Mesothelial cell of epicardium (in vitro differentiated cells): ENCODE measurements at regions not wholly inside any gene's neighbourhood (a gene's known extent, or its start where the extent isn't known, plus 50 kb on each side); places are given as distances from the start of the nearest gene placed in this dataset.

Experiments
- DNase-seq, 2 experiments: peaks; one replicate each; pipeline ENCODE4 v3.0.0; 2021; ENCODE audit warnings: low spot score in 2 of 2; ENCODE audit not compliant: unreplicated experiment in 2 of 2
- H3K27ac Mint-ChIP-seq: 2 replicates; pipeline ENCODE4 v1.8.0; 2021; ENCODE audit warnings: mixed read lengths
- H3K27me3 Mint-ChIP-seq: 2 replicates; pipeline ENCODE4 v1.8.0; 2021; ENCODE audit warnings: low read depth, mixed read lengths
- H3K36me3 Mint-ChIP-seq: 2 replicates; pipeline ENCODE4 v1.8.0; 2021; ENCODE audit warnings: mixed read lengths
- H3K4me1 Mint-ChIP-seq: 2 replicates; pipeline ENCODE4 v1.8.0; 2021; ENCODE audit warnings: mixed read lengths
- H3K4me3 Mint-ChIP-seq: 2 replicates; pipeline ENCODE4 v1.8.0; 2021; ENCODE audit warnings: mild to moderate bottlenecking, moderate library complexity, mixed read lengths
- H3K9me3 Mint-ChIP-seq: 2 replicates; pipeline ENCODE4 v1.8.0; 2021; ENCODE audit warnings: mixed read lengths
- CTCF ChIP-seq: fragments of 200-600 bp; sonication (generic); IDR thresholded peaks from one replicate; pipeline ENCODE4 v1.5.0; 2021; ENCODE audit warnings: antibody characterized with exemption; ENCODE audit not compliant: unreplicated experiment

DNA sequence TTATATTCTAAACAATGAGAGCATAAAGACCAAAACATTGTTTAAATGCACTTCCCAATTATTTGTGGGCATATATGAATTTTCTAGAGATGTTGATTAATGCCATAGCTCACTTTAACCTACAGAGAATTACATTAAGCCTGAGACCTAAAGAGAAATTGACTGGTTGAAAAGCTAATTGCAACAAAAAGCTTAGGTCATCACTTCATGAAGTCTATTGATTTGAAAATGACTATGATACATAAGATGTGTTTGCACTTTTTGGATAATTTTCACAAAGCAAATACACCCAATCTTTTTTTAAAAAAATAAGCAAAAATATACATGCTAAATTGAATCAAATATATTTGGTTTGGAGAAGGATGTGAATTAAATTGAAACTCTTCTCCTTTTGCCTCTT is 532.8 kb upstream of the GOLIM4 start:
- peaks cover 34% of the 10 kb centered on the region for H3K4me1 Mint-ChIP-seq

DNA sequence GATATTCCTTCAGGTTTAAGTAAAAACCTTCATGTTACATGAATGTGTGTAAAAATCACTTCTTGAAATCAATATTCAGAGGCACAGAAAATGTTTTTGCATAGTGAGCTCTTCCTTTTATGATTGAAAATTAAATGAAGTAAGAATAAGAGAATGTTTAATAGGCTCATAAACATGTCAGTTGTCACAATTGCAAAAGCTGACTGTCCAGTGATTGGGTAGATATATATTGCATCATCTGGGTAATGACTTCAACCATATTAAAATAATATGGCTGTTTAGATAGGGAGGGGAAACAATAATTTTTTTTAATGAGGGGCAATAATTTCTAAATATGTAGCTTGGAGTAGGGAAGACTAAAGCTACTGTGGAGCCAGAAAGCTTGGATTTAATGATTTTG is 529.8 kb upstream of the GOLIM4 start:
- no peak overlapping the region for H3K4me3 Mint-ChIP-seq
- no peaks in the 10 kb centered on the region for H3K9me3 Mint-ChIP-seq
- H3K27ac Mint-ChIP-seq = no peak overlapping the region
- H3K4me1 Mint-ChIP-seq = peaks cover 60% of the 10 kb centered on the region
- H3K27me3 Mint-ChIP-seq = no peaks in the 10 kb centered on the region
- no peak for DNase-seq
- H3K36me3 Mint-ChIP-seq = peaks cover 11% of the 10 kb centered on the region
- no peak for TF ChIP-seq CTCF

More for the DNA sequence above, 532.8 kb upstream of the GOLIM4 start:
- H3K36me3 Mint-ChIP-seq = peaks cover 10% of the 10 kb centered on the region
- H3K9me3 Mint-ChIP-seq = peaks cover 12% of the 10 kb centered on the region
- H3K27me3 Mint-ChIP-seq = no peaks in the 10 kb centered on the region
- DNase-seq = no peak
- no peak for TF ChIP-seq CTCF
- H3K4me3 Mint-ChIP-seq = no peak overlapping the region
- H3K27ac Mint-ChIP-seq = no peak overlapping the region

DNA sequence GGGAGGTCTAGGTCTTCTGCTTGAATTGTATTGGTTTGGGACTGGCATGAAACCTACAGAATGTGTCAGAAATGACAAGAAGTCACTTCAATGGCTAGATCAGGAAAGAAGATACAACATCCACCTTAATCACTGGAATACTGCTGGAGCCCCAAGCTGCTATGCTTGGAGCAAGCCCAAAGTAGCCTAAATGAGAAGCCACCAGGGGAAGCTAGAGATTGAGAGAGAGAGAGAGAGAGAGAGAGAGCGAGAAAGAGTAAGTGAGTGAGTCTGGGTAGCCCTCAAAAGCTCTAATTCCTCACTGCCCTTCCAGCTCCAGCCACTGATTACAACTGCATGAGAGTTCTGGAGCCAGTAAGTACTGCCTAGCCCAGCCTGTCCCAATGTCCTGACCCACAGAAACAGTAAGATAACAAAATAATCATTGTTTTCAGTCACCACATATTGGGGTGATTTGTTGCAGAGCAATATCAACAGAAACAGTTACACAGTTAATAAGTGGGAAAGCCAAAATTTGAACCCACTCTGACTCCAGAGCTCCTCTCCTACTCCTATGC is 529.2 kb upstream of the GOLIM4 start:
- DNase-seq = no peak
- H3K27me3 Mint-ChIP-seq = no peaks in the 10 kb centered on the region
- no peaks in the 10 kb centered on the region for H3K9me3 Mint-ChIP-seq

GRCh38 chr3:168624195-168624594 is 528.5 kb upstream of the GOLIM4 start:
- H3K36me3 Mint-ChIP-seq = peaks cover 11% of the 10 kb centered on the region
- no peaks in the 10 kb centered on the region for H3K9me3 Mint-ChIP-seq
- H3K27me3 Mint-ChIP-seq = no peaks in the 10 kb centered on the region
- no peak for DNase-seq
- peak overlapping the region; percentile 31 for H3K27ac Mint-ChIP-seq
- H3K4me1 Mint-ChIP-seq = peaks cover 68% of the 10 kb centered on the region
- TF ChIP-seq CTCF = no peak
- H3K4me3 Mint-ChIP-seq = no peak overlapping the region

More for the DNA sequence above, 529.2 kb upstream of the GOLIM4 start:
- peaks cover 11% of the 10 kb centered on the region for H3K36me3 Mint-ChIP-seq
- no peak overlapping the region for H3K4me3 Mint-ChIP-seq
- H3K27ac Mint-ChIP-seq = no peak overlapping the region
- no peak for TF ChIP-seq CTCF
- peaks cover 64% of the 10 kb centered on the region for H3K4me1 Mint-ChIP-seq

- peaks cover 77% of the 10 kb centered on the region for H3K4me1 Mint-ChIP-seq
- TF ChIP-seq CTCF = no peak
- H3K27me3 Mint-ChIP-seq = no peaks in the 10 kb centered on the region
- no peak for DNase-seq
- no peak overlapping the region for H3K4me3 Mint-ChIP-seq
- peak overlapping the region; percentile 74 for H3K27ac Mint-ChIP-seq
- H3K9me3 Mint-ChIP-seq = no peaks in the 10 kb centered on the region
- H3K36me3 Mint-ChIP-seq = peaks cover 11% of the 10 kb centered on the region
Measured at GRCh38 chr3:168622795-168623194, 527.1 kb upstream of the GOLIM4 start.

- peak; percentile 6 for TF ChIP-seq CTCF
- Mint-ChIP-seq H3K27ac (peak overlapping the region; percentile 52), H3K9me3 (no peaks in the 10 kb centered on the region), H3K4me1 (peaks cover 86% of the 10 kb centered on the region), H3K27me3 (no peaks in the 10 kb centered on the region), H3K4me3 (no peak overlapping the region), H3K36me3 (peaks cover 6% of the 10 kb centered on the region)
- DNase-seq = peak; percentile 21 to 41
Measured at GRCh38 chr3:168620854-168621253, 525.1 kb upstream of the GOLIM4 start.
